B cell (primary cell): ENCODE measurements at regions not wholly inside any gene's neighbourhood (a gene's known extent, or its start where the extent isn't known, plus 50 kb on each side); places are given as distances from the start of the nearest gene placed in this dataset.

Source experiments
- ATAC-seq: fragments of 200-7000 bp; cut with Tn5 transposase; one replicate; pipeline ENCODE4 v1.10.0; 2021; ENCODE audit warnings: low read depth, mild to moderate bottlenecking, moderate number of reproducible peaks, moderate library complexity
- CTCF ChIA-PET: fragments of 350-600 bp; sonication (Branson Sonifier 250); formaldehyde crosslinking; loops from one replicate; lab custom pipeline; 2021; ENCODE audit warnings: antibody characterized with exemption, inconsistent platforms; lab: Charles Lee
- POLR2A ChIA-PET: fragments of 350-600 bp; sonication (Branson Sonifier 250); formaldehyde crosslinking; loops from one replicate; lab custom pipeline; 2021; ENCODE audit warnings: antibody characterized with exemption; lab: Charles Lee
- DNase-seq: peaks from one replicate; pipeline ENCODE4 v3.0.0; 2013
- H2AFZ ChIP-seq: 2 replicates; pipeline ENCODE4 v1.6.1; 2012; ENCODE audit warnings: mild to moderate bottlenecking, low read depth, low read length; ENCODE audit not compliant: insufficient read depth, poor library complexity, severe bottlenecking
- H3K27ac ChIP-seq, 2 donors: 1 replicate in 1 of 2; 2 replicates in 1 of 2; pipeline ENCODE4 v1.5.1; 2012 to 2013; ENCODE audit warnings: low read length in 2 of 2, mild to moderate bottlenecking in 2 of 2, moderate library complexity in 1 of 2
- H3K27me3 ChIP-seq, 4 experiments: fragments of 200-600 bp in 1 of 4; sonication (generic) in 1 of 4; replicated peaks in 1 of 4; 1 replicate in 2 of 4; 2 replicates in 2 of 4; pipeline versions ENCODE4 v1.6.1 to v1.7.0; 2013 to 2016; ENCODE audit warnings: low read length in 3 of 4, mild to moderate bottlenecking in 2 of 4, mixed read lengths in 1 of 4, moderate library complexity in 1 of 4; ENCODE audit not compliant: insufficient read depth in 4 of 4, control insufficient read depth in 3 of 4; ENCODE audit errors: control extremely low read depth in 1 of 4
- H3K36me3 ChIP-seq, 2 experiments: replicated peaks in 1 of 2; 1 replicate in 1 of 2; 2 replicates in 1 of 2; pipeline versions ENCODE4 v1.6.1 to v1.7.1; 2013; ENCODE audit warnings: low read length in 1 of 2; ENCODE audit not compliant: insufficient read depth in 2 of 2, control insufficient read depth in 1 of 2; ENCODE audit errors: control extremely low read depth in 1 of 2, extremely low read depth in 1 of 2
- H3K4me1 ChIP-seq, 2 donors: fragments of 200-600 bp in 1 of 2; sonication (generic) in 1 of 2; 1 replicate in 1 of 2; 2 replicates in 1 of 2; pipeline versions ENCODE4 v1.5.1 to v1.6.1; 2013 to 2017; ENCODE audit warnings: low read length in 2 of 2; ENCODE audit not compliant: control insufficient read depth in 2 of 2, insufficient read depth in 2 of 2
- H3K4me2 ChIP-seq: replicated peaks from 2 replicates; pipeline ENCODE3; 2012; ENCODE audit warnings: mild to moderate bottlenecking, low read depth, low read length; ENCODE audit not compliant: poor library complexity, severe bottlenecking
- H3K4me3 ChIP-seq, 5 experiments: fragments of 200-600 bp in 1 of 5; sonication (generic) in 1 of 5; 1 replicate in 3 of 5; 2 replicates in 2 of 5; pipeline versions ENCODE4 v1.5.1 to v1.7.0; 2011 to 2016; ENCODE audit warnings: low read length in 4 of 5, mild to moderate bottlenecking in 4 of 5, low read depth in 2 of 5, control low read depth in 1 of 5, moderate library complexity in 1 of 5; ENCODE audit not compliant: insufficient read depth in 1 of 5; ENCODE audit errors: control extremely low read depth in 1 of 5, extremely low read depth in 1 of 5
- H3K79me2 ChIP-seq: fragments of 200-600 bp; sonication (generic); one replicate; pipeline ENCODE4 v1.6.0; 2016; ENCODE audit warnings: low read length; ENCODE audit not compliant: control insufficient read depth, insufficient read depth
- H3K9ac ChIP-seq: fragments of 200-600 bp; sonication (generic); 2 replicates; pipeline ENCODE4 v1.6.1; 2017; ENCODE audit warnings: mild to moderate bottlenecking, low read length, moderate library complexity
- H3K9me3 ChIP-seq, 3 donors: one replicate each; pipeline versions ENCODE4 v1.6.1 to v1.7.1; 2013; ENCODE audit warnings: low read length in 2 of 3; ENCODE audit not compliant: control insufficient read depth in 2 of 3, insufficient read depth in 1 of 3; ENCODE audit errors: control extremely low read depth in 1 of 3
- H4K20me1 ChIP-seq: 2 replicates; pipeline ENCODE4 v1.6.0; 2012; ENCODE audit warnings: mild to moderate bottlenecking, low read length; ENCODE audit not compliant: insufficient read depth, control insufficient read depth, poor library complexity, severe bottlenecking
- H3K27ac Mint-ChIP-seq: one replicate; pipeline ENCODE4 v1.8.0; 2021; ENCODE audit warnings: mixed read lengths
- H3K27me3 Mint-ChIP-seq: one replicate; pipeline ENCODE4 v1.8.0; 2021; ENCODE audit warnings: mixed read lengths
- H3K4me1 Mint-ChIP-seq: one replicate; pipeline ENCODE4 v1.8.0; 2021; ENCODE audit warnings: mixed read lengths
- H3K4me3 Mint-ChIP-seq: one replicate; pipeline ENCODE4 v1.8.0; 2021; ENCODE audit warnings: mixed read lengths
- H3K9me3 Mint-ChIP-seq: one replicate; pipeline ENCODE4 v1.8.0; 2022; ENCODE audit warnings: mixed read lengths; ENCODE audit not compliant: insufficient read depth
- EZH2 ChIP-seq: IDR thresholded peaks from 2 replicates; pipeline ENCODE4 v1.6.1; 2012; ENCODE audit warnings: borderline replicate concordance, low read depth, mild to moderate bottlenecking, moderate library complexity, low read length; ENCODE audit not compliant: insufficient read depth, poor library complexity, severe bottlenecking
- WGBS: methylation state at CpG from one replicate; pipeline ENCODE4 v1.1.5; 2013; ENCODE audit warnings: missing lambda C conversion rate; ENCODE audit not compliant: insufficient coverage; 5-methylcytosine and 5-hydroxymethylcytosine counted together
- intact Hi-C: fragments of 100-400 bp; cut with micrococcal nuclease; formaldehyde crosslinking; loops from one replicate; pipeline ENCODE4 v1.10.0; 2022
- TF ChIP-seq, protein P1 (sequence below): fragments of 200-600 bp; IDR thresholded peaks from one replicate; pipeline ENCODE4 v1.8.0; 2022; ENCODE audit warnings: antibody characterized with exemption, mild to moderate bottlenecking

DNA sequence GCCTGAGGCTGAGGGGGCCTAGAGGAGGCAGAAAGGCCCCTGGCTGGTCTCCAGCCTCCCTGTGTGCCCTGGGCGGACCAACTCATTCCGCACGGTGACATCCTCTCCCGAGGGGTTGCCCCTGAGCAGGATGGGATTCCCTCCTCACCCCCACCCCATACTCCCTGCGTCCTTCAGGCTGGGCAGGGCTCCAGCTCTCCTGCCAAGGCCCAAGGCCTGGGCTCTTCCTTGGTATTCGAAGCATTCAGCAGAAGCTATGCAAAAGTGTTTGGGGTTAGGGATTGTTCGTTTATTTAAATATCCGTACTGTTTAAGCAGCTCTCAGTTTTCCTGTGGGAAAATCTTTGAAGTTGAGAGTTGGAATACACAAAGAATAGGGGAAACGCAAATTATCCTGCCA lies 113.1 kb upstream of the RAB12 start:
- ChIA-PET CTCF (interaction anchor here (1.6 to 1.7 kb wide), 2 partner anchors 15 to 18 kb away, joined by 3 to 4 read pairs; no protein-coding TSS in a partner anchor), POLR2A (interaction anchor here (0.6 kb wide), 1 partner anchor 160 kb away, joined by 5 read pairs; no protein-coding TSS in a partner anchor)
- intact Hi-C loops: no loop called here

DNA sequence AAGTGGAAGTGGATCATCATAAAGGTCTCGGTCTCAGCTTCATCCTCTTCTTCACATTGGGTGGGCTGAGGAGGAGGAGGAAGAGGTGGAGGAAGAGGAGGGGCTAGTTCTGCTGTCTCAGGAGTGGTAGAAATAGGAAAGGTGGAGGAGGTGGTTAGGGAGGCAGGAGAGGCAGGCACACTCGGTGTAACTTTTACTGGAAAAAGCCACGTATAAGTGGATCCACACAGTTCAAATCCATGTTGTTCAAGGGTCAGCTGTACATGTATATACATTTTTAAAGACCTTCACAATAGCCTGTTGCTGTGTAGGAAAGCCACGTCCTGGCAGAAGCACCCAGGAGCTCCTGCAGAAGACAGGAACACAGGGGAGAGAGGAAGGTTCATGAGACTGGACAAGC lies 110.3 kb upstream of the RAB12 start:
- ChIA-PET POLR2A (no interaction called here), CTCF (no interaction called here)
- ATAC-seq (no peak), DNase-seq (no peak)
- no peak overlapping the region for H2AFZ ChIP-seq
- no peak for TF ChIP-seq EZH2
- TF ChIP-seq, protein P1, sequence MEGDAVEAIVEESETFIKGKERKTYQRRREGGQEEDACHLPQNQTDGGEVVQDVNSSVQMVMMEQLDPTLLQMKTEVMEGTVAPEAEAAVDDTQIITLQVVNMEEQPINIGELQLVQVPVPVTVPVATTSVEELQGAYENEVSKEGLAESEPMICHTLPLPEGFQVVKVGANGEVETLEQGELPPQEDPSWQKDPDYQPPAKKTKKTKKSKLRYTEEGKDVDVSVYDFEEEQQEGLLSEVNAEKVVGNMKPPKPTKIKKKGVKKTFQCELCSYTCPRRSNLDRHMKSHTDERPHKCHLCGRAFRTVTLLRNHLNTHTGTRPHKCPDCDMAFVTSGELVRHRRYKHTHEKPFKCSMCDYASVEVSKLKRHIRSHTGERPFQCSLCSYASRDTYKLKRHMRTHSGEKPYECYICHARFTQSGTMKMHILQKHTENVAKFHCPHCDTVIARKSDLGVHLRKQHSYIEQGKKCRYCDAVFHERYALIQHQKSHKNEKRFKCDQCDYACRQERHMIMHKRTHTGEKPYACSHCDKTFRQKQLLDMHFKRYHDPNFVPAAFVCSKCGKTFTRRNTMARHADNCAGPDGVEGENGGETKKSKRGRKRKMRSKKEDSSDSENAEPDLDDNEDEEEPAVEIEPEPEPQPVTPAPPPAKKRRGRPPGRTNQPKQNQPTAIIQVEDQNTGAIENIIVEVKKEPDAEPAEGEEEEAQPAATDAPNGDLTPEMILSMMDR: no peak
- H3K4me1 ChIP-seq: no peaks in the 10 kb centered on the region
- H3K4me2 ChIP-seq: no peak overlapping the region
- Mint-ChIP-seq H3K4me1 (no peaks in the 10 kb centered on the region), H3K4me3 (no peak overlapping the region), H3K27me3 (peaks cover 30% of the 10 kb centered on the region), H3K27ac (no peak overlapping the region), H3K9me3 (no peaks in the 10 kb centered on the region)
- no peaks in the 10 kb centered on the region for H3K36me3 ChIP-seq
- no peaks in the 10 kb centered on the region for H3K79me2 ChIP-seq
- no peaks in the 10 kb centered on the region for H3K9me3 ChIP-seq
- H4K20me1 ChIP-seq: no peaks in the 10 kb centered on the region
- 100% methylated on average over 1 of the region's 4 CpGs for WGBS
- no peak overlapping the region for H3K27ac ChIP-seq
- H3K9ac ChIP-seq: no peak overlapping the region
- no peak overlapping the region for H3K4me3 ChIP-seq
- intact Hi-C loops: no loop called here
- peaks cover 0 to 5% (median 1%) of the 10 kb centered on the region in 4 experiments for H3K27me3 ChIP-seq

More for the DNA sequence above, 113.1 kb upstream of the RAB12 start:
- no peaks in the 10 kb centered on the region for H3K4me1 ChIP-seq
- H4K20me1 ChIP-seq: no peaks in the 10 kb centered on the region
- ATAC-seq: no peak
- no peak overlapping the region for H2AFZ ChIP-seq
- DNase-seq: no peak
- no peaks in the 10 kb centered on the region for H3K79me2 ChIP-seq
- no peaks in the 10 kb centered on the region for H3K9me3 ChIP-seq
- Mint-ChIP-seq H3K27me3 (peaks cover 31% of the 10 kb centered on the region), H3K27ac (no peak overlapping the region), H3K9me3 (no peaks in the 10 kb centered on the region), H3K4me1 (no peaks in the 10 kb centered on the region), H3K4me3 (no peak overlapping the region)
- H3K27me3 ChIP-seq: peaks cover 0 to 3% (median 0%) of the 10 kb centered on the region in 4 experiments
- no peak overlapping the region for H3K27ac ChIP-seq
- H3K36me3 ChIP-seq: no peaks in the 10 kb centered on the region
- H3K4me3 ChIP-seq: no peak overlapping the region
- TF ChIP-seq EZH2: no peak
- TF ChIP-seq, protein P1: no peak
- 94% methylated on average over 6 of the region's 9 CpGs for WGBS
- no peak overlapping the region for H3K9ac ChIP-seq
- no peak overlapping the region for H3K4me2 ChIP-seq
